ENCODE measurements at regions not wholly inside any gene's neighbourhood (a gene's known extent, or its start where the extent isn't known, plus 50 kb on each side); places are given as distances from the start of the nearest gene placed in this dataset.

- CTCF ChIA-PET, result no interaction called here
- intact Hi-C loops (cut with micrococcal nuclease; ENCODE audit: unreplicated experiment), result no loop called here
- no peaks in the 10 kb centered on the region for H3K4me1 ChIP-seq (ENCODE audit: control insufficient read depth, insufficient read depth, low read length)
Measured at GRCh38 chr12:24054416-24054815, 104.9 kb upstream of the SOX5 start.

GRCh38 chr12:24049728-24050127, 100.3 kb upstream of the SOX5 start:
- Histone ChIP-seq H3K9me3 (ENCODE audit: control insufficient read depth, insufficient read depth, low read depth, low read length) (no peaks in the 10 kb centered on the region), H3K36me3 (ENCODE audit: control insufficient read depth, insufficient read depth, low read length) (no peaks in the 10 kb centered on the region), H3K27ac (ENCODE audit: low read length) (no peak overlapping the region), H3K4me1 (ENCODE audit: control insufficient read depth, insufficient read depth, low read length) (no peaks in the 10 kb centered on the region), H3K27me3 (ENCODE audit: control insufficient read depth, insufficient read depth, low read length) (no peaks in the 10 kb centered on the region), H3K4me3 (ENCODE audit: low read depth in 2 of 2, low read length in 2 of 2) (no peak overlapping the region)
- BruUV-seq (replicated peaks), result no TSS peak
- POLR2A ChIA-PET, result no interaction called here
- ATAC-seq (no peak), DNase-seq (ENCODE audit: low read depth, low spot score) (no peak)
- TF ChIP-seq SIN3A (IDR thresholded peaks at IDR 0.05; ENCODE audit: borderline replicate concordance, insufficient read depth, low read depth, low read length), result no peak
- TF ChIP-seq REST (IDR thresholded peaks at IDR 0.05; ENCODE audit: insufficient read depth in 1 of 2, low read depth in 2 of 2, low read length in 1 of 2), result no peak
- TF ChIP-seq TCF7L2 (IDR thresholded peaks at IDR 0.05; ENCODE audit: low read depth, low read length), result no peak
- no peak for TF ChIP-seq POLR2AphosphoS5 (IDR thresholded peaks at IDR 0.05; ENCODE audit: low read depth, low read length)
- no peak for TF ChIP-seq CTCF (IDR thresholded peaks at IDR 0.05)
- CTCF ChIA-PET, result no interaction called here
- in situ Hi-C loops (cut with HindIII; ENCODE audit: low pct_unique_long_range_greater_than_20kb, low sequenced_read_pairs) (no loop called here), intact Hi-C loops (cut with micrococcal nuclease; ENCODE audit: unreplicated experiment) (no loop called here)

More at GRCh38 chr12:24054416-24054815, 104.9 kb upstream of the SOX5 start:
- POLR2A ChIA-PET, result no interaction called here
- ATAC-seq (no peak), DNase-seq (ENCODE audit: low read depth, low spot score) (no peak)
- in situ Hi-C loops (cut with HindIII; ENCODE audit: low pct_unique_long_range_greater_than_20kb, low sequenced_read_pairs), result no loop called here
- no peaks in the 10 kb centered on the region for H3K27me3 ChIP-seq (ENCODE audit: control insufficient read depth, insufficient read depth, low read length)
- H3K9me3 ChIP-seq (ENCODE audit: control insufficient read depth, insufficient read depth, low read depth, low read length), result no peaks in the 10 kb centered on the region
- H3K36me3 ChIP-seq (ENCODE audit: control insufficient read depth, insufficient read depth, low read length), result no peaks in the 10 kb centered on the region
- BruUV-seq (replicated peaks), result no TSS peak
- TF ChIP-seq TCF7L2 (IDR thresholded peaks at IDR 0.05; ENCODE audit: low read depth, low read length) (no peak), SIN3A (IDR thresholded peaks at IDR 0.05; ENCODE audit: borderline replicate concordance, insufficient read depth, low read depth, low read length) (no peak), CTCF (IDR thresholded peaks at IDR 0.05) (no peak), POLR2AphosphoS5 (IDR thresholded peaks at IDR 0.05; ENCODE audit: low read depth, low read length) (no peak), REST (IDR thresholded peaks at IDR 0.05; ENCODE audit: insufficient read depth in 1 of 2, low read depth in 2 of 2, low read length in 1 of 2) (no peak)
- no peak overlapping the region for H3K27ac ChIP-seq (ENCODE audit: low read length)
- no peak overlapping the region for H3K4me3 ChIP-seq (ENCODE audit: low read depth in 2 of 2, low read length in 2 of 2)

All from Panc1 (cell line).